ENCODE measurements at regions not wholly inside any gene's neighbourhood (a gene's known extent, or its start where the extent isn't known, plus 50 kb on each side); places are given as distances from the start of the nearest gene placed in this dataset.

DNA sequence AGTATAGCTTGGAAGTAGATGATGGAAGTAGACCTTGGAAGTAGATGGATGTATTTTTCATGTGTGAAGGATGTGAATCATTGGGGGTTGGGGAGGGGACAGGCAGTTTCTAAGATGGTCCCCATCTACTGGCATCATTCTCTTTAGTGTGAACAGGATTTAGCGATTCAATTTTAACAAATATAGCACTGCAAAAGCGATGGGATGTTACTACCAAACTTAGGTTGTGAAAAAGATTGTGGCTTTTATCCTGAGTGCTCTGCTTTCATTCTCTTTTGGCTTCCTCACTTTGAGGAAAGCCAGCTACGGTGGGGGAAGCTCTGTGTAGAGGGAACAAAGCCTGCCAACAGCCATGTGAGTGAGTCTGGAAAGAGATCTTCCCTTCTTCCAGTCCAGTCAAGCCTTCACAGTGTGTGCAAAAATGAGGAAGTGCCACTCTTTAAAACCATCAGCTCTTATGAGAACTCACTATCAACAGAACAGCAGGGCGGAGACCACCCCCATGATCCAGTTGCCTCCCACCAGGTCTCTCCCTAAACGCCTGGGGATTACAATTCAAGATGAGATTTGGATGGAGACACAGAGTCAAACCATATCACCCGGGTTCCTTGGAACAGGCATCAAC lies 441.4 kb downstream of the SH3GL2 start:
- Histone ChIP-seq H3K4me3 (no peak overlapping the region), H3K27ac (no peak overlapping the region), H3K36me3 (no peaks in the 10 kb centered on the region), H3K9me3 (peaks cover 0 to 17% (median 9%) of the 10 kb centered on the region in 11 donors), H3K27me3 (peaks cover 0 to 7% (median 0%) of the 10 kb centered on the region in 7 donors), H3K4me1 (no peaks in the 10 kb centered on the region)
- 63 to 64% methylated on average over 6 of the region's 6 CpGs for WGBS, 2 donors
- TF ChIP-seq, protein P1, sequence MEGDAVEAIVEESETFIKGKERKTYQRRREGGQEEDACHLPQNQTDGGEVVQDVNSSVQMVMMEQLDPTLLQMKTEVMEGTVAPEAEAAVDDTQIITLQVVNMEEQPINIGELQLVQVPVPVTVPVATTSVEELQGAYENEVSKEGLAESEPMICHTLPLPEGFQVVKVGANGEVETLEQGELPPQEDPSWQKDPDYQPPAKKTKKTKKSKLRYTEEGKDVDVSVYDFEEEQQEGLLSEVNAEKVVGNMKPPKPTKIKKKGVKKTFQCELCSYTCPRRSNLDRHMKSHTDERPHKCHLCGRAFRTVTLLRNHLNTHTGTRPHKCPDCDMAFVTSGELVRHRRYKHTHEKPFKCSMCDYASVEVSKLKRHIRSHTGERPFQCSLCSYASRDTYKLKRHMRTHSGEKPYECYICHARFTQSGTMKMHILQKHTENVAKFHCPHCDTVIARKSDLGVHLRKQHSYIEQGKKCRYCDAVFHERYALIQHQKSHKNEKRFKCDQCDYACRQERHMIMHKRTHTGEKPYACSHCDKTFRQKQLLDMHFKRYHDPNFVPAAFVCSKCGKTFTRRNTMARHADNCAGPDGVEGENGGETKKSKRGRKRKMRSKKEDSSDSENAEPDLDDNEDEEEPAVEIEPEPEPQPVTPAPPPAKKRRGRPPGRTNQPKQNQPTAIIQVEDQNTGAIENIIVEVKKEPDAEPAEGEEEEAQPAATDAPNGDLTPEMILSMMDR (IDR thresholded peaks at IDR 0.05): no peak
- intact Hi-C loops (cut with DNase I): no loop called here
- ATAC-seq (no peak), DNase-seq (no peak)

DNA sequence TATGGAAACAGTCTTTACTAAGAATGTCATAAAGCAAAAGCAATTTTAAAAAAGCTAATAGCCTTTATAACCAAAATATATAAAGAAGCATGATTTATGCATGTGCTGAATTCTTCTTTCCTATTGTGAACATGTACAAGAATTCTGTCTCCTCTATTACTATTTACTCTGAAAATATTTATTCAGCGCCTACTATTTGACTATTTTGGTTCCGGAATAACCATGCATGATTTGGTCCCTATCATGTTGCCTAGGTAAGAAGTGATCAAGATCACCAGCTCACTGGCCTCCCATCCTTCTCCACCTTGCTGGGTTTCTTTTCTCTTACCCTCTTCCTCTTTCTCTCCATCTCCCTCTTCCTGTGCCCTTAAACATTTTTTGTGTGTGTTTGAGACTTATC lies 443.8 kb downstream of the SH3GL2 start:
- ATAC-seq (no peak), DNase-seq (no peak)
- Histone ChIP-seq H3K27ac (no peak overlapping the region), H3K27me3 (peaks cover 0 to 7% (median 0%) of the 10 kb centered on the region in 7 donors), H3K36me3 (no peaks in the 10 kb centered on the region), H3K4me1 (no peaks in the 10 kb centered on the region), H3K9me3 (peaks cover 0 to 24% (median 9%) of the 10 kb centered on the region in 11 donors), H3K4me3 (no peak overlapping the region)
- intact Hi-C loops (cut with DNase I): no loop called here
- WGBS, 2 donors: 94 to 96% methylated on average over 2 of the region's 2 CpGs
- TF ChIP-seq, protein P1 (IDR thresholded peaks at IDR 0.05): no peak

DNA sequence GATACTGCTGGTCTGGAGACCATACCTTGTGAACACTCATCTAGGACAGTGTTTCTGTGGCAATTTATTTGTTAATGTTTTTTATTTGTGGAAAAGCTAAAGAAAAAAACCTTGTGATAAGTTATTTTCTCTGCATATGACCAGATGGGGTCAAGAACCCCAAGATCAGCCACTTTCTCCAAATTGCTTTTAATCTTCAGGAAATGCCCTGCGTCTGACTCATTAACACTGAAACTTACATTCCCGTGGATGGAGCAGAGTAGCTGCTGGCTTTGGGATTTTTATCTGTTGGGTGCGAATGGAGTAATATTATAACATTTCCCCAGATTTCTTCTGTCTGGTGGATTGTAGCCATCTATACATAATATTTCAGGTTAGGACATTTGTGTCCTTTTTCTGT lies 444.5 kb downstream of the SH3GL2 start:
- H3K4me1 ChIP-seq: no peaks in the 10 kb centered on the region
- no peak overlapping the region for H3K4me3 ChIP-seq
- WGBS, 2 donors: 49 to 57% methylated on average over 3 of the region's 3 CpGs
- TF ChIP-seq, protein P1 (IDR thresholded peaks at IDR 0.05): no peak
- intact Hi-C loops (cut with DNase I): no loop called here
- ATAC-seq: no peak
- H3K9me3 ChIP-seq: peaks cover 0 to 21% (median 5%) of the 10 kb centered on the region in 11 donors
- no peak overlapping the region for H3K27ac ChIP-seq
- DNase-seq: no peak
- H3K27me3 ChIP-seq: peaks cover 0 to 7% (median 0%) of the 10 kb centered on the region in 7 donors
- no peaks in the 10 kb centered on the region for H3K36me3 ChIP-seq

DNA sequence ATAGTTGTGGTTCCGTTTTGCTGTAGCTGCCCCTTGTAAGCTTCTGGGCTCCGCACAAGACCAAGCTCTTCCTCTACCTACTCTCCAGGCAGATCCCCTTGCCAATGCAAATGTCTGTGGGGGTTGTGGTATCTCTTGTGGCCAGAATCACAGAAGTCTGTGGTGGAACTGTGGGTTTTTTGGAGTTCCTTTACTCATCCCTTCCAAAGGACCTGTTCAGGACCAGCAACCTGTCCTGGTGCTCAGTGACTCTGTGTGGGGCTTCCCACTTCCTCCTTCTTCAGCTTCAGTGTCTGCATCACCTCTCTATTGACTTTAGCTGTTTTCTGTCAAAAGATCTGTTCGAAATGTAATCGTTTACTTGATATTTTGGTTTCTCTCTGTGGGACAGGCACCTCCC lies 441.3 kb upstream of the ADAMTSL1 start:
- H3K27me3 ChIP-seq: no peaks in the 10 kb centered on the region
- DNase-seq (no peak), ATAC-seq (no peak)
- no peak overlapping the region for H3K4me3 ChIP-seq
- peaks cover 0 to 17% (median 6%) of the 10 kb centered on the region in 11 donors for H3K9me3 ChIP-seq
- H3K36me3 ChIP-seq: no peaks in the 10 kb centered on the region
- no peaks in the 10 kb centered on the region for H3K4me1 ChIP-seq
- H3K27ac ChIP-seq: no peak overlapping the region
- TF ChIP-seq, protein P1 (IDR thresholded peaks at IDR 0.05): no peak
- intact Hi-C loops (cut with DNase I): no loop called here
- 84 to 89% methylated on average over 4 of the region's 4 CpGs for WGBS, 2 donors
